Hematopoietic multipotent progenitor cell (in vitro differentiated cells): ENCODE measurements at regions not wholly inside any gene's neighbourhood (a gene's known extent, or its start where the extent isn't known, plus 50 kb on each side); places are given as distances from the start of the nearest gene placed in this dataset.
"Not testable (repeated sequence)": the region's sequence is repeated elsewhere in the genome, so short reads cannot be mapped to it uniquely, and the experiment has no call there.

Experiments used
- DNase-seq, 3 donors: peaks; one replicate each; pipeline ENCODE4 v3.0.0-alpha.2; 2011 to 2015; ENCODE audit warnings: low read depth in 2 of 3, low spot score in 2 of 3

DNA sequence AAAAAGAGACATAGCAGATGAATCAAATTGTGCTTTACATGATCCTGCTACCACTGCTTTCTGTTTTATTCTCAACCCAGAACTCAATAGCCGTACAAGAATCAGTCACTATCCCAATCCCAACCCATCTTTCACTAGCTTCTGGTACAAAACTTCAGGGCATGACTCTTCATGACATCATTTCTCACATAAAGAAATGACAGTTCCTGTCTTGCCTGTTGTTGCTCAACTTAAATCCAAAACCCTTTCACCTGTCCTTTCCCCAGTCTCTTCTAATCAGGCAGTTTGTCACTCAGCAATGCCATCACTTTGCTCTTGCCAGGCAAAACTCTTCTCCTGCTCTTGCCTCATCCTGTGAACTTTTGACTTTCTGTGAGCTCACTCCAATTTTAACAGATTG lies 962.8 kb downstream of the GALC start:
- DNase-seq: no peak

DNA sequence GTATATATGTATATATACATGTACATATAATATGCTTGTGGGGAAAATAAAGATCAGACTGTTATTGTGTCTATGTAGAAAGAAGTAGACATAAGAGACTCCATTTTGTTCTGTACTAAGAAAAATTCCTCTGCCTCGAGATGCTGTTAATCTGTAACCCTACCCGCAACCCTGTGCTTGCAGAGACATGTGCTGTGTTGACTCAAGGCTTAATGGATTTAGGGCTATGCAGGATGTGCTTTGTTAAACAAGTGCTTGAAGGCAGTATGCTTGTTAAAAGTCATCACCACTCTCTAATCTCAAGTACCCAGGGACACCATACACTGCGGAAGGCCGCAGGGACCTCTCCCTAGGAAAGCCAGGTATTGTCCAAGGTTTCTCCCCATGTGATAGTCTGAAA lies 972.9 kb downstream of the GALC start:
- DNase-seq: not testable (repeated sequence)

DNA sequence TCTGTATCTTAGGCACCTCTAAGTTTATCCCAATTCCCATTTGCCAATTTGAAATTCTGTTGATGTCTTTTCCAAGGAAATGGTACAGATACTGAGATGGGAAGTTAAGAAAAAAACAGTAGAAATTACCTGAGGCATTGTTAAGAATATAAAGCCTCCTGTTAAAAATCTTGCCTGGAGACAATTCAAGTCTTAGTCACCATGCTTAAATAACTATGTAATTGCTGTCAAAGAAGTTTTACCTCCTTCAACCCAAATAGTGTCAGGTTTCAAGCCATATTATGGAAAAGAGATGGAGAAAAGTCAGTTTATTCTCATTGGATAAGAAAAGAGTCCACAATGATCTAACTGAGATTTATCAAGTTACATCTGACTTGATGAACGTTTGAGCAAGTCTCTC lies 974.7 kb downstream of the GALC start:
- no peak for DNase-seq

DNA sequence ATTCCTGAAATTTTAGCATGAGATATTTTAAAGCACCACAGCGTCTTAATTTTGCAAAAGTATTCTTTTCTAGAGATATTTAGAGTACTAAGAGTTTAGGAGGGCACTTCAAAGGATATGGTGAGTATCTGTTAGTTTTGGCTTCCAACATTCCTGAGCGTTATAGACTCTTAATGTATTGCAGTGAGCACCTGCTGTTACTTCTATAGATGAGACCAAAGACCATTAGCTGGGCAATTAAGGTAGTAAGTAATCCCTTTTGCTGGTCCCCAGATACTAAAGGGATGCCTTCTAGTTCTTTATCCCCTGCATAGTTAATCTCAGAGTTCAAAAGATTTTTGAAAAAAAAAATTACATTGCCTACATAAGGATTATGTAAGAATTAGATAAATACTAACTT lies 975.6 kb downstream of the GALC start:
- DNase-seq: no peak

DNA sequence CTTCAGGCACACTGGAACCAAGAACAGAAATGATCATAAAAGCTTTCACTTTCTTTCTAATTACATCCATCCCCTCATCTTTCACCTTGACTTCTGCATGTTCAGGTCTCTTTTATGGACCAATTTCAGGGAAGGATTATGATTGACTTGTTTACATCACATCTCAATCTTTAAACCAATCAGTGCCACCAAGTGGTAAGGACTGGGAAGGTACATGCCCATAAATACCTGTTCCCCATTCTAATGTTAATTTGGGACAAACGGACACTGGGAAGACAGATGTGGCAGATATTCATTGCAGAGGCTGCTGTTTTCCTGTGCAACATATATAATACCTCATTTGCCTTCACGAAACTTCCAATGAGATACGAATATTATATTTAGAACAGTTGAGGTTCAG lies 978.1 kb downstream of the GALC start:
- DNase-seq: no peak

DNA sequence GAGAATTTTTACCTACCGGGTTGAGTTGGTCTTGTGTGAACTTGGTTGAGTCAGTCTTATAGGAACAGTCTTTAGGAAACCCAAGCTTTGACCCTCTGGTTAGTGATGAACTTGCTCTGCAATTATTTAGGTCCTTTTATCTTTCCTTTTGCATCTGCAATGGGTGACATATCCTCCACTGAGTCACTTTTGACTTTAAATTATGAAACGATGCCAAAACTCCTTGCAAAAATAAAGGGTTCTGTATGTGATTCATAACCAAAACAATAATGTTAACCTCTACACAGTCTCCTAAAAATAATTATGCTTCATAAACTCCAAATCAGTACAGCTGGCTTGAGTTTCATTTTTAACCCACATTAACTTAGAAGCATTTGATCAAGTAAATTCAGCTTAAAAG lies 979.4 kb downstream of the GALC start:
- DNase-seq: no peak

DNA sequence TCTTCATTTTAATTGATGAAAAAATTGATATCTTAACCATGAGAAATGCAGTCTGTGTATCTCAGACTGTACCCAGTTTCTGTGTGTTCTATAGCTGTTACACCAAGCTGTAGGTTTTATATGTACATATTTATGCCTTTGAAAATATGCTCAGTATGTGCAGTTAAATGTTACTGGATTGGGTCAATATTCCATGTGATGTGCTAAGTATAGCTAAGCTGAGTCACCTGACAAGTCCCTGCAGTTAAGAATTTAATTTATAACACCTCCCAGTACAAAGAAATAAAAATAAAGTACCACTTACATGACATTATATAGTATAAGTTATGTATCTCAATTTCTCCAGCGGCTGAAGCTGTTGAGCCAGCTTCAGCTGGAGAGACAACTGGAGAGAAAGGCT lies 984.0 kb downstream of the GALC start:
- DNase-seq: no peak

DNA sequence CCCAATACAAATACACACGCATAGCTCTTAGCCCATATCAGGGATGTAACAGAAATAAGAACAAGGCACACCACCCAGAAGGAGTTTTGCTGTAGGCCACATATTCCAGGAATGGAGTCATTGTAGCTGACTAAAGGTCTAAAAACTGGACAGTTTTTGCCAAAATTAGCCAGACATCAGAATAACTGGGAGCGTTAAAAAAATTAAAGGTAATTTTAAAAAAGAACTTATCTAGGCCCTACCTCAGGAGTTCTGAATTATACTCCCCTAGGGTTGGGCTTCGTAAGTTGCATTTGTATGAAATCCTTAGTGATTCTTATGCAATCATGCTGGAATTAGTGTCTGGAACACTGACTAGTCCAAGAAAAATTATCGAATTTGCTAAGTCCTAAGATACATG lies 987.7 kb downstream of the GALC start:
- DNase-seq: no peak

DNA sequence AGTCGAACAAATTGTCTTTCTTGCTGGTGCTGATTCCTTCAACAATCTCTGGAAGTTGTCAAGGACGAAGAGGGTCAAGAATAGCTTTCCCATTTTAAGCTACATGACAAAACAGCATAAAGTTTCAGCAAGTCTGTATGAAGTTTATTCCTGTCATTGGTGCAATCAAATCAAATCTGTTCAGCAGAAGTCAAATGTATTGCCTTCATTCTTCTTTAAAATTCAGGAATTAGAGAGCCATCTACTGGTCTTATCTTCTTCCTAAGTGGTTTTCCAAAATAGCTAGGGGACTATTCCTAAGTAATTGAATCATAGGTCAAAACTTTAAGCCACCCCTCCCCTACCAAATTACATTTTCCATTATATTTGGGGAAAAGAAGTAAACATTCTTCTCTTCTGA lies 990.2 kb downstream of the GALC start:
- no peak for DNase-seq

DNA sequence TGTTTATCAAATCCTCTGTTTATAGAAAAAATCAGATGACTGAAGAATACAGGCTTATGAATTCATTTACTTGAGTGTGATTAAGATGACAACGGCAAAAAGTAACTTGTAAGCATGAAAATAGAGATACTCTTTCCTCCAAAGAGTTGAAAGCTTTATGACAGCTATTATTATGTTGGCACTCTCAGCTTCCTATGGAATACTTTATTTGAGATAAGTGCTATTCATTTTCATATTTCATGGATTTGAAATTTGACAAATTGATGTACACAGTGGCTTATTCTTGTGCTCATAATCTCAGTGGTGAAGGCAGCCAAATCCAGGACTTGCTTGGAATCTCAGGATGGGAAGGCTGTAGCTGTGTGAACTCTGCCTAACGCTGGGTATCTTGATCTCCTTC lies 991.6 kb downstream of the GALC start:
- DNase-seq: no peak

DNA sequence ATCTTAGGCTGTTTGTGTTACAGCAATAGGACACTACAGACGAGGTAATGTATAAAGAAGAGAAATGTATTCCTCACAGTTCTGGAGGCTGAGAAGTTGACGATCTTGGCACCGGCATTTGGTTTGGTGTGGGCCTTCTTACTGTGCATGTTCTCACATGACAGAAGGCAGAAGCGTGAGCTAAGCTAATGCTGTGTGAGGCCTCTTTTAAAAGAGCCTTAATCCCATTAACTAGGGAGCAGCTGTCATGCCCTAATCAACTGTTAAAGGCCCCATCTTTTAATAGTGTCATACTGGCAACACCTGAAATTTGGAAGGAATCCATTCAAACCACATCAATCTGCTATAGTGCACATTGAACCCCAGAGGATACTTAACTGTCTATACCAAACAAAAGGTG lies 992.9 kb downstream of the GALC start:
- no peak for DNase-seq

DNA sequence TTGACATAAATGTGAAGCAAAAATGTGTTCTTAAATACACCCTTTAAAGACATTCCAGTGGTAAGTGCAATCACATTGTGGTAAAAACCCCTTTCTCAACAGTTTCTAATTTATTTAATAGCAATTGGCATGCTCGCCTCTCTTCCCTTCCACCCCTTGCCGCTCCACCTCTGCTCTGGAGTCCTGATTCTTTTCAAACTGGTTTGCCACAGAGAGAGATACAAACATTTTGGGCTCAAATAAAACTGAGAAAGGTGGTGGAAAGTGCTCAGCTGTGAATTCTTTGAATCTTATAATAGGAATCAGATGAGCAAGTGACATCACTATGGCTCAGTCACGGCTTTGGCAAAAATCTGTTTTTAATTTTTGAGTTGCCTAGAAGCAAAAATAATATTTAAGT lies 993.9 kb downstream of the GALC start:
- DNase-seq: no peak

DNA sequence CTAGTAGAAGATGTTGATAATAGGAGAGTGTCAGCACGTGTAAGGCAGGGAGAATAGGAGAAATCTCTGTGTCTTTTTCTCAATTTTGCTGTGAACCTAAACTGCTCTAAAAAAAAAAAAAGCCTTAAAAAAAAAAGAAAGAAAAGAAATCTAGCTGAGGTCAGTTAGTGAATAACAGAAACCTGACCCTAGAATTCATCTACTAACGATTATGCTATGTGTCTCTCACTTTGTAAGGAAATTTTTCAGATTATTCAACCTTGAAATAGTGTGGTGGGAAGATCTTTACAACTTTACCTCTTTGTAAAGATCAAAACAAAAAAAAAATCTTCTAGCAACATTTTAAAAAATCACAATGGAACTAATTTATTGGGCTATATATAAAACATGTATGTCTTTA lies 995.7 kb downstream of the GALC start:
- no peak for DNase-seq

DNA sequence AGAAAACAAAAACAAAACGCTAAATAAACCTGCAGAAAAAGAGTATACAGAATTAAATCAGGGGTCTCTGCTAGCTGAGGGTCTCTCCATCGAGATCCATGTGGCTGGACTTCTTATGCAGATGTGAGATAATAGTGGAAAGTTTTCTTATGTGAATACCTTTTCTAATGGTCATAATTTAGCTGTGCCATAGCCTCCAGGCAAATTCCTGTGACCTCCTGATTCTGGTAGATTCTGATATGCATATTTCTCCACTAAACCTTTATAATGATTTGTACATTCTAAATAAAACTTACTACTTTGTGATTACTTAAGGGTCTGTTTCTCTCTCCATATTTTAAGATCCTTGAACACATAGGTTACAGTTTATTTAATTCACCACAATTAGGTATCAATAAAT lies 1002.6 kb downstream of the GALC start:
- DNase-seq: no peak

DNA sequence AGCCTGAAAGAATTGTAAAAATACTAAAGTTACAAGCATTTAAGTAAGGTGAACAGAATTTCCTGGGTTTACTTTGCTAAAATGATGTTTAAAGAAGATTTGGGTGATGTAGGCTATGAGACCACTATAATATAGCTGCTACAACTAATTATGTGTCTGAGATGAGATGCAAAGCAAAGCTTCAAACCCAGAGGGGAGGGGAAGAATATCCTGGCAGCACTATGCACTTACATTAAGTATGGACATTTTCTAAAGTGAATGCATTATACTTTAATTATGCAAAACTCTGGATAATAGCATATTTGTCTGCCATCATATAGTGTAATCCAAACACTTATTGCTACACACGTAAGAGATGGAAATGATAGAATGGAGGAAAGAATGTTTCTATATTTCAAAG lies 1003.7 kb downstream of the GALC start:
- no peak for DNase-seq

DNA sequence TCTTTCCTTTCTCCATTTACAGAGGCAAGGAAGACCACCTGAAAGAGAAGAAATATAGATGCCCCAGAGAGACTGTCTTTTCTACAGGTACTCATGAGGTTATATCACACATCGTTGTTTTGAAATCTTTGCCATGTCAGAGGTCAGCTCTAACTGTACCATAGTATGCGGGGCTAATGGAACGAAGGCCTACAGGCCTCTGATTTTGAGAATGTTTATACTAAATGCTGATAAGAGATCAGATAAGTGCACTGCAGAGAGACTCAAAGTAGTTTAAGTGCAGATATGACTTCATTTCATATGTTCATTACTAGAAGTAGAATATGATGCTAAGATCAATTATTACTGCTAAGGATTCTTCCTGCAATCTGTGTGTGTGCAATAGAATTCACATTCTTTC lies 1005.0 kb downstream of the GALC start:
- DNase-seq: no peak

DNA sequence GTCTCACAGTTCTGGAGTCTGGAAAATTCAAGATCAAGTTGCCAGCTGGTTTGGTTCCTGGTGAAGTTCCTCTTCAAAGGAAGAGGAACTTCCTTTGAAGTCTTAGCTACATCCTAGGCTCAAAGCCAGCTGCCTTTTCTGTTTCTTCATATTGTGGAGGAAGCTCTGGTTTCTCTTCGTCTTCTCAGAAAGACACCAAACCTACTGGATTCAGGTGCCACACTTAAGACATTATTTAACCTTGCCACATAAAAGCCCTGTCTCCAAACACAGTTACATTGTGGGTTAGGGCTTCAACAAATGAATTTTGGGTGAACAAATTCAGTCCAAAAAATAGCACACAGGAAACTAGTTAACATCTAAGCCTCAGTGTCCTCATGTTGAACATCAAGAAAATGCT lies 1019.8 kb downstream of the GALC start:
- no peak for DNase-seq

DNA sequence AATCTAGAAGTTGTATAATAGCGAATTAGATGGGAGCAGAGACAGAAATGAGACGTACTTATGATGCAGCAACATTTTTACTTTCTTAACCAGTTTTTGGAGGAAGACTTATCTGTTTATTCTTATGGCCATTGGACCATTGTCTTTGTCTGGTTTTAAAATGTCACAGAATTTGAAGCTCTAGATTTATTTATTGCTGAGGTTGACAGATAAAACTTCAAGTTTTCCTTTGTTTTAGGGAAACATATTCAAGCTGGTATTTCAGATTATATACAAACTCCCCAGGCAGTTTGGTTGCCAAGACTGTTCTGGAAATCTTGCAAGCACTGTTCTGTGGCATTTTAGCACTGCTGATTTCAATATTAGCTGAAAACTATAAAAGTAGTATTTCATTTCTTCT lies 1021.7 kb downstream of the GALC start:
- no peak for DNase-seq

DNA sequence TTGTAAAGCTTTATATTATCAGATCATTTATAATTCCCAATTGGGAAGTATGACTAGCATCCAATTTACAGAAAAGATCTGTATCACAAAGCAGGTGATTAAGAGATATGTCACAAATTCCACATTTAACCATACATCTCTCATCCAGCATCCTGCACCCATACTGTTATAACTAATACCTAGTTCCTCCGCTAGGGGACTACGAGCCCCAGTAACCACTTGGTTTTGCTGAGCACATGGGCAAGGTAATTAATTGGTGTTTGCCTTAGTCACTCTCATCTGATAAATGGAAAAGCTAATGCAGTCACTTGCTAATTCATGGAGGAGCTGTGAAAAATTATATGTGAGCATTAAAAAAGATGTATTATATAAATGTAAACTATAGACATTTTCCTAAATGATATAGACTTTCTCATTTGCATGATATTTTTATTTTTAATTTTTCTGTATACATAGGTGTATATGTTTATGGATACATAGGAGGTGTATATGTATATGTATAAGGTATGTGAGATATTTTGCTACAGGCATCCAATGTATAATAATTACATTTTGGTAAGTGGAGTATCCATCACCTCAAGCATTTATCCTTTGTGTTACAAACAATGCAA lies 1031.8 kb downstream of the GALC start:
- no peak for DNase-seq

DNA sequence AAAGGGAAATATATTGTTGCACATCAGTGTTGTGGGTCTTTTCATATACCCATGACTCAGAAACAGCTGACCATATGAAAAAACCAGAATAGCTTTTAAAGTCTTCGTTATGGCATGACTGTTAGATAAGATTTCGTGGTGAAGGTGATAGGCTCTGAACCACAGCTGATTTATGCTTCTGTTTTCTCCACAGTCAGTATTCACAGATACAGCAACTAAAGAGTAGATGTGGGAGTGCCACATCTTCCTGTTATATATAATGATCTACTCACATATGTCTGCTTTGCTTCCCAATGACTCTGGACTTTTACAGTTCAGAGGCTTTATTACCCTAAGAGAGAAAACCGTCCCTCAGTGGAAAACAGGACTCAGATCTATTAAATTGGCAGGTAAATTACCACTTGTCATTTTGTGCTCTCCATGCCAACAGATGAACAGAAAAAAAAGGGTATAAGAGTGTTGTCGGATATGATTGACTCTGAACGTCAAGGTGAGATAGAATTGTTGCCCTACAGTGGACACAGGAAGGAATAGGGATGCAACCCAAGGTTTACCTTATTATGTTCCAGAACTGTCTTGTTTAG lies 1037.1 kb downstream of the GALC start:
- DNase-seq: peak in 2 of 3 donors; percentile 4 to 35

DNA sequence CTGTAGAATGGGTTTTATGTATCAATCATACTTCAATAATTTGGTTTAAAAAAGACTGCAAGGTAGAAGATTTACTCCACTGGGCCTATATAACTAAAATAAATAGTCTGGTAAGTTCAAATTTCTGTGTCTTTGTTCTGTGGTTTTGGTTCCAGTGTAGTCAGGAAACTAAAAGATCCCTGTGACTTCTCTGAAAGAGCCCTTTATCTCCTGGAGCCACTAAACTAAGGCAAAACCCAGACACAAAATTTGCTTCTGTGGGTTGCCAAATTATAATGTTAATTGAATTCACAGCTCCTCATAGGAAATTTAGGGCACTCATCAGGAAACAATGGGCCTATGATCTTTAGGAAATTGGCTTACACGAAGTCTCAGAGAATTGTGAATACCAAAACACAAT lies 1038.4 kb downstream of the GALC start:
- no peak for DNase-seq

DNA sequence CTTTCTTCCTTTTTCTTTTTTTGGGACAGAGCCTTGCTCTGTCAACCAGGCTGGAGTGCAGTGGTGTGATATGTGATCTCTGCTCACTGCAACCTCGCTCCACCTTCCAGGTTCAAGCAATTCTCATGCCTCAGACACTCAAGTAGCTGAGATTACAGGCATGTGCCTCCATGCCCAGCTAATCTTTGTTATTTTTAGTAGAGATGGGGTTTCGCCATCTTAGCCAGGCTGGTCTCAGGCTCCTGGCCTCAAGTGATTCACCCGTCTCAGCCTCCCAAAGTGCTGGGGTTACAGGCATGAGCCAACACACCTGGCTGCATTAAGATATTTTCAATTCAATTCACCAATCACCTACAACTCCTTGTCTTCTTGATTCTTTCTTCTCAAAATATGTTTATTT lies 1046.5 kb downstream of the GALC start:
- DNase-seq: no peak

DNA sequence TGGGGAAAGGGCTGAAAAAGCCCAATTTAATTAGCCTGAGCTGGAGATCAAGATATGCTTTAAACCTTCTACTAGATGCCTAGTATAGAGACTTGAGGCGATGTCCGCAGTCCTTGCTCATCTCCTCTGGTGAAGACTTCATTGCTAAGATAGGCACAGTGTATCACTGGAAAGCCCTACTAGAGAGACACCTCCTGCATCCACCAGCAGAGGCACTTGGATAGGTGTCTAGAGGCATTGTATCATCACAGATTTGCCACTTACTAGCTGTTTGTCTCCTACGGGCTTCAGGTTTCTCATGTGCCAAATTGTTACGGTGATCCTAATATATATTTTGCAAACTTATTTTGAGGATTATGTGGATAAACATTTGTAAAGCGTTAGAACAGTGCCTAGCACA lies 1048.5 kb downstream of the GALC start:
- DNase-seq: no peak
